ENCODE measurements at regions not wholly inside any gene's neighbourhood (a gene's known extent, or its start where the extent isn't known, plus 50 kb on each side); places are given as distances from the start of the nearest gene placed in this dataset.

- DNase-seq (ENCODE audit: unreplicated experiment): peak; percentile 35
- H3K9me3 Mint-ChIP-seq (ENCODE audit: unreplicated experiment): no peaks in the 10 kb centered on the region
- POLR2A ChIA-PET: no interaction called here
- no peaks in the 10 kb centered on the region for H3K27me3 Mint-ChIP-seq (ENCODE audit: insufficient read depth, unreplicated experiment)
- TF ChIP-seq CTCF (IDR thresholded peaks at IDR 0.05; ENCODE audit: unreplicated experiment): no peak
- CTCF ChIA-PET: interaction anchor here (0.6 kb wide), 1 partner anchor 8 kb away, joined by 3 read pairs; no protein-coding TSS in a partner anchor
- intact Hi-C loops (cut with micrococcal nuclease): no loop called here
- H3K4me1 Mint-ChIP-seq (ENCODE audit: insufficient read depth, unreplicated experiment): peaks cover 19% of the 10 kb centered on the region
- peaks cover 4% of the 10 kb centered on the region for H3K36me3 Mint-ChIP-seq (ENCODE audit: insufficient read depth, unreplicated experiment)
- H3K27ac Mint-ChIP-seq (ENCODE audit: low read depth, unreplicated experiment): no peak overlapping the region
- H3K4me3 Mint-ChIP-seq (ENCODE audit: unreplicated experiment): no peak overlapping the region
- BruUV-seq (replicated peaks): no TSS peak
Observed at GRCh38 chr2:20542746-20543468, 96.0 kb downstream of the RHOB start.

- H3K4me3 Mint-ChIP-seq (ENCODE audit: unreplicated experiment): no peak overlapping the region
- no peak for TF ChIP-seq CTCF (IDR thresholded peaks at IDR 0.05; ENCODE audit: unreplicated experiment)
- ChIA-PET CTCF (interaction anchor here (0.6 kb wide), 1 partner anchor 9 kb away, joined by 3 read pairs; no protein-coding TSS in a partner anchor), POLR2A (no interaction called here)
- DNase-seq (ENCODE audit: unreplicated experiment): no peak
- peaks cover 19% of the 10 kb centered on the region for H3K4me1 Mint-ChIP-seq (ENCODE audit: insufficient read depth, unreplicated experiment)
- H3K27me3 Mint-ChIP-seq (ENCODE audit: insufficient read depth, unreplicated experiment): no peaks in the 10 kb centered on the region
- H3K36me3 Mint-ChIP-seq (ENCODE audit: insufficient read depth, unreplicated experiment): peaks cover 4% of the 10 kb centered on the region
- intact Hi-C loops (cut with micrococcal nuclease): no loop called here
- no peak overlapping the region for H3K27ac Mint-ChIP-seq (ENCODE audit: low read depth, unreplicated experiment)
- BruUV-seq (replicated peaks): no TSS peak
- no peaks in the 10 kb centered on the region for H3K9me3 Mint-ChIP-seq (ENCODE audit: unreplicated experiment)
Observed at GRCh38 chr2:20543469-20544152, 96.7 kb downstream of the RHOB start.

GRCh38 chr2:20544153-20544747 lies 97.4 kb downstream of the RHOB start:
- H3K36me3 Mint-ChIP-seq (ENCODE audit: insufficient read depth, unreplicated experiment): peaks cover 4% of the 10 kb centered on the region
- intact Hi-C loops (cut with micrococcal nuclease): no loop called here
- peaks cover 16% of the 10 kb centered on the region for H3K4me1 Mint-ChIP-seq (ENCODE audit: insufficient read depth, unreplicated experiment)
- no peak overlapping the region for H3K27ac Mint-ChIP-seq (ENCODE audit: low read depth, unreplicated experiment)
- no peaks in the 10 kb centered on the region for H3K27me3 Mint-ChIP-seq (ENCODE audit: insufficient read depth, unreplicated experiment)
- POLR2A ChIA-PET: no interaction called here
- H3K4me3 Mint-ChIP-seq (ENCODE audit: unreplicated experiment): no peak overlapping the region
- no peak for DNase-seq (ENCODE audit: unreplicated experiment)
- BruUV-seq (replicated peaks): no TSS peak
- no peaks in the 10 kb centered on the region for H3K9me3 Mint-ChIP-seq (ENCODE audit: unreplicated experiment)
- TF ChIP-seq CTCF (IDR thresholded peaks at IDR 0.05; ENCODE audit: unreplicated experiment): no peak
- CTCF ChIA-PET: no interaction called here

GRCh38 chr2:20549144-20549543 lies 101.8 kb downstream of the HS1BP3 start:
- no peak overlapping the region for H3K4me3 Mint-ChIP-seq (ENCODE audit: unreplicated experiment)
- intact Hi-C loops (cut with micrococcal nuclease): no loop called here
- H3K27me3 Mint-ChIP-seq (ENCODE audit: insufficient read depth, unreplicated experiment): no peaks in the 10 kb centered on the region
- POLR2A ChIA-PET: interaction anchor here (0.6 to 1.4 kb wide), 3 partner anchors 11 to 391 kb away, joined by 3 read pairs; no protein-coding TSS in a partner anchor
- no peak for TF ChIP-seq CTCF (IDR thresholded peaks at IDR 0.05; ENCODE audit: unreplicated experiment)
- DNase-seq (ENCODE audit: unreplicated experiment): no peak
- no TSS peak for BruUV-seq (replicated peaks)
- H3K36me3 Mint-ChIP-seq (ENCODE audit: insufficient read depth, unreplicated experiment): no peaks in the 10 kb centered on the region
- no peak overlapping the region for H3K27ac Mint-ChIP-seq (ENCODE audit: low read depth, unreplicated experiment)
- H3K4me1 Mint-ChIP-seq (ENCODE audit: insufficient read depth, unreplicated experiment): no peaks in the 10 kb centered on the region
- H3K9me3 Mint-ChIP-seq (ENCODE audit: unreplicated experiment): no peaks in the 10 kb centered on the region
- CTCF ChIA-PET: interaction anchor here (0.6 to 1.3 kb wide), 3 partner anchors 15 to 138 kb away, joined by 3 read pairs; no protein-coding TSS in a partner anchor

Measured in MCF 10A (cell line).